Mucosa of stomach (tissue), 1 donor: ENCODE measurements at regions not wholly inside any gene's neighbourhood (a gene's known extent, or its start where the extent isn't known, plus 50 kb on each side); places are given as distances from the start of the nearest gene placed in this dataset.

Experiments used
- H3K27me3 ChIP-seq: one replicate; pipeline ENCODE4 v1.7.0; 2013; ENCODE audit warnings: mild to moderate bottlenecking, low read length; ENCODE audit not compliant: control insufficient read depth, insufficient read depth
- H3K36me3 ChIP-seq: one replicate; pipeline ENCODE4 v1.7.0; 2013; ENCODE audit warnings: low read length; ENCODE audit not compliant: control insufficient read depth, insufficient read depth
- H3K4me1 ChIP-seq: one replicate; pipeline ENCODE4 v1.7.0; 2013; ENCODE audit warnings: mild to moderate bottlenecking, low read length; ENCODE audit not compliant: control insufficient read depth, insufficient read depth
- H3K4me3 ChIP-seq: one replicate; pipeline ENCODE4 v1.7.0; 2013; ENCODE audit warnings: low read length
- H3K9ac ChIP-seq: one replicate; pipeline ENCODE4 v1.7.0; 2013; ENCODE audit warnings: mild to moderate bottlenecking, low read length, moderate library complexity
- H3K9me3 ChIP-seq: one replicate; pipeline ENCODE4 v1.7.0; 2013; ENCODE audit warnings: mild to moderate bottlenecking, low read length, moderate library complexity; ENCODE audit not compliant: control insufficient read depth
- donor health status: Pancreatic carcinoma.

GRCh38 chr12:94790825-94791224 is 140.5 kb upstream of the TMCC3 start:
- H3K27me3 ChIP-seq, result no peaks in the 10 kb centered on the region
- no peaks in the 10 kb centered on the region for H3K36me3 ChIP-seq
- H3K4me1 ChIP-seq, result no peaks in the 10 kb centered on the region
- H3K9ac ChIP-seq, result no peak overlapping the region
- H3K4me3 ChIP-seq, result no peak overlapping the region
- no peaks in the 10 kb centered on the region for H3K9me3 ChIP-seq

- Histone ChIP-seq H3K9ac (no peak overlapping the region), H3K9me3 (no peaks in the 10 kb centered on the region), H3K27me3 (no peaks in the 10 kb centered on the region), H3K4me3 (no peak overlapping the region), H3K36me3 (no peaks in the 10 kb centered on the region), H3K4me1 (no peaks in the 10 kb centered on the region)
Measured at GRCh38 chr12:94790370-94790769, 140.0 kb upstream of the TMCC3 start.

- no peak overlapping the region for H3K4me3 ChIP-seq
- H3K36me3 ChIP-seq, result no peaks in the 10 kb centered on the region
- no peak overlapping the region for H3K9ac ChIP-seq
- H3K9me3 ChIP-seq, result no peaks in the 10 kb centered on the region
- H3K27me3 ChIP-seq, result no peaks in the 10 kb centered on the region
- no peaks in the 10 kb centered on the region for H3K4me1 ChIP-seq
Measured at GRCh38 chr12:94789510-94790225, 139.3 kb upstream of the TMCC3 start.

GRCh38 chr12:94788298-94788697 is 137.9 kb upstream of the TMCC3 start:
- Histone ChIP-seq H3K27me3 (no peaks in the 10 kb centered on the region), H3K4me3 (no peak overlapping the region), H3K9me3 (no peaks in the 10 kb centered on the region), H3K36me3 (no peaks in the 10 kb centered on the region), H3K4me1 (no peaks in the 10 kb centered on the region), H3K9ac (no peak overlapping the region)

GRCh38 chr12:94786906-94787305 is 136.5 kb upstream of the TMCC3 start:
- Histone ChIP-seq H3K27me3 (no peaks in the 10 kb centered on the region), H3K9ac (no peak overlapping the region), H3K4me1 (no peaks in the 10 kb centered on the region), H3K9me3 (no peaks in the 10 kb centered on the region), H3K36me3 (no peaks in the 10 kb centered on the region), H3K4me3 (no peak overlapping the region)

- peaks cover 3% of the 10 kb centered on the region for H3K27me3 ChIP-seq
- no peak overlapping the region for H3K9ac ChIP-seq
- no peaks in the 10 kb centered on the region for H3K36me3 ChIP-seq
- H3K4me3 ChIP-seq, result no peak overlapping the region
- H3K4me1 ChIP-seq, result no peaks in the 10 kb centered on the region
- no peaks in the 10 kb centered on the region for H3K9me3 ChIP-seq
Measured at GRCh38 chr12:94783862-94784261, 133.5 kb upstream of the TMCC3 start.

GRCh38 chr12:94783343-94783742 is 133.0 kb upstream of the TMCC3 start:
- Histone ChIP-seq H3K4me1 (no peaks in the 10 kb centered on the region), H3K27me3 (peaks cover 3% of the 10 kb centered on the region)

GRCh38 chr12:94781835-94782234 is 131.5 kb upstream of the TMCC3 start:
- no peak overlapping the region for H3K9ac ChIP-seq
- H3K27me3 ChIP-seq, result peaks cover 3% of the 10 kb centered on the region
- no peaks in the 10 kb centered on the region for H3K36me3 ChIP-seq
- no peaks in the 10 kb centered on the region for H3K4me1 ChIP-seq
- H3K4me3 ChIP-seq, result no peak overlapping the region
- no peaks in the 10 kb centered on the region for H3K9me3 ChIP-seq

More at GRCh38 chr12:94783343-94783742, 133.0 kb upstream of the TMCC3 start:
- Histone ChIP-seq H3K9ac (no peak overlapping the region), H3K36me3 (no peaks in the 10 kb centered on the region), H3K9me3 (no peaks in the 10 kb centered on the region), H3K4me3 (no peak overlapping the region)

GRCh38 chr12:94779485-94779884 is 129.1 kb upstream of the TMCC3 start:
- H3K4me1 ChIP-seq, result no peaks in the 10 kb centered on the region
- no peaks in the 10 kb centered on the region for H3K36me3 ChIP-seq
- no peak overlapping the region for H3K4me3 ChIP-seq
- H3K9ac ChIP-seq, result no peak overlapping the region
- H3K27me3 ChIP-seq, result peaks cover 3% of the 10 kb centered on the region
- no peaks in the 10 kb centered on the region for H3K9me3 ChIP-seq

GRCh38 chr12:94777936-94778335 is 127.6 kb upstream of the TMCC3 start:
- Histone ChIP-seq H3K4me3 (no peak overlapping the region), H3K27me3 (peaks cover 3% of the 10 kb centered on the region), H3K9ac (no peak overlapping the region), H3K36me3 (no peaks in the 10 kb centered on the region), H3K9me3 (no peaks in the 10 kb centered on the region), H3K4me1 (no peaks in the 10 kb centered on the region)

GRCh38 chr12:94775710-94776109 is 125.4 kb upstream of the TMCC3 start:
- Histone ChIP-seq H3K9me3 (no peaks in the 10 kb centered on the region), H3K9ac (no peak overlapping the region), H3K27me3 (peaks cover 3% of the 10 kb centered on the region), H3K4me3 (no peak overlapping the region), H3K36me3 (no peaks in the 10 kb centered on the region), H3K4me1 (no peaks in the 10 kb centered on the region)

GRCh38 chr12:94771741-94772140 is 121.4 kb upstream of the TMCC3 start:
- no peak overlapping the region for H3K4me3 ChIP-seq
- H3K27me3 ChIP-seq, result no peaks in the 10 kb centered on the region
- no peaks in the 10 kb centered on the region for H3K9me3 ChIP-seq
- H3K36me3 ChIP-seq, result no peaks in the 10 kb centered on the region
- no peaks in the 10 kb centered on the region for H3K4me1 ChIP-seq
- no peak overlapping the region for H3K9ac ChIP-seq

GRCh38 chr12:94771199-94771598 is 120.8 kb upstream of the TMCC3 start:
- no peaks in the 10 kb centered on the region for H3K4me1 ChIP-seq
- H3K27me3 ChIP-seq, result no peaks in the 10 kb centered on the region
- H3K36me3 ChIP-seq, result no peaks in the 10 kb centered on the region
- H3K4me3 ChIP-seq, result no peak overlapping the region
- no peaks in the 10 kb centered on the region for H3K9me3 ChIP-seq
- no peak overlapping the region for H3K9ac ChIP-seq
